KBM-7 (cell line): ENCODE measurements at regions not wholly inside any gene's neighbourhood (a gene's known extent, or its start where the extent isn't known, plus 50 kb on each side); places are given as distances from the start of the nearest gene placed in this dataset.

Experiments used
- DNase-seq: peaks from one replicate; pipeline ENCODE4 v3.0.0-alpha.2; 2015
- in situ Hi-C: fragments of 300-500 bp; cut with MboI; formaldehyde crosslinking; loops from 2 replicates; pipeline ENCODE4 v1.14.3; 2020; ENCODE audit warnings: low sequenced_read_pairs, low pct_unique_long_range_greater_than_20kb, mixed read lengths

GRCh38 chr5:125263356-125263755 lies 516.9 kb upstream of the ZNF608 start:
- in situ Hi-C loops = no loop called here
- DNase-seq = no peak

GRCh38 chr5:125266106-125266505 lies 519.7 kb upstream of the ZNF608 start:
- in situ Hi-C loops = no loop called here
- no peak for DNase-seq

GRCh38 chr5:125267636-125268248 lies 521.3 kb upstream of the ZNF608 start:
- in situ Hi-C loops = no loop called here

GRCh38 chr5:125269926-125270325 lies 523.5 kb upstream of the ZNF608 start:
- in situ Hi-C loops = no loop called here
- DNase-seq = no peak

More at GRCh38 chr5:125267636-125268248, 521.3 kb upstream of the ZNF608 start:
- no peak for DNase-seq

- DNase-seq = no peak
- in situ Hi-C loops = no loop called here
Measured at GRCh38 chr5:125272357-125272756, 525.9 kb upstream of the ZNF608 start.

- in situ Hi-C loops = no loop called here
- no peak for DNase-seq
Measured at GRCh38 chr5:125274211-125274610, 527.8 kb upstream of the ZNF608 start.

- DNase-seq = no peak
- in situ Hi-C loops = no loop called here
Measured at GRCh38 chr5:125274938-125275724, 528.7 kb upstream of the ZNF608 start.

- in situ Hi-C loops = no loop called here
- DNase-seq = no peak
Measured at GRCh38 chr5:125275725-125276090, 529.3 kb upstream of the ZNF608 start.

- no peak for DNase-seq
- in situ Hi-C loops = no loop called here
Measured at GRCh38 chr5:125276096-125276495, 529.7 kb upstream of the ZNF608 start.

GRCh38 chr5:125277494-125278154 lies 531.2 kb upstream of the ZNF608 start:
- no peak for DNase-seq
- in situ Hi-C loops = no loop called here

GRCh38 chr5:125278711-125279110 lies 532.3 kb upstream of the ZNF608 start:
- DNase-seq = no peak
- in situ Hi-C loops = no loop called here

- DNase-seq = no peak
- in situ Hi-C loops = no loop called here
Measured at GRCh38 chr5:125281667-125282066, 535.2 kb upstream of the ZNF608 start.

- in situ Hi-C loops = no loop called here
- no peak for DNase-seq
Measured at GRCh38 chr5:125283372-125283771, 536.9 kb upstream of the ZNF608 start.

- DNase-seq = no peak
- in situ Hi-C loops = no loop called here
Measured at GRCh38 chr5:125286271-125286670, 539.8 kb upstream of the ZNF608 start.

GRCh38 chr5:125289606-125290005 lies 543.2 kb upstream of the ZNF608 start:
- in situ Hi-C loops = no loop called here
- no peak for DNase-seq

- in situ Hi-C loops = no loop called here
- DNase-seq = no peak
Measured at GRCh38 chr5:125290935-125291334, 544.5 kb upstream of the ZNF608 start.

- no peak for DNase-seq
Measured at GRCh38 chr5:125291447-125291846, 545.0 kb upstream of the ZNF608 start.

GRCh38 chr5:125293223-125293622 lies 546.8 kb upstream of the ZNF608 start:
- in situ Hi-C loops = no loop called here
- DNase-seq = no peak

More at GRCh38 chr5:125291447-125291846, 545.0 kb upstream of the ZNF608 start:
- in situ Hi-C loops = no loop called here

- in situ Hi-C loops = no loop called here
- no peak for DNase-seq
Measured at GRCh38 chr5:125293726-125294125, 547.3 kb upstream of the ZNF608 start.

- in situ Hi-C loops = no loop called here
- DNase-seq = no peak
Measured at GRCh38 chr5:125294844-125295243, 548.4 kb upstream of the ZNF608 start.
